Body of pancreas (tissue), 4 donors: ENCODE measurements at regions not wholly inside any gene's neighbourhood (a gene's known extent, or its start where the extent isn't known, plus 50 kb on each side); places are given as distances from the start of the nearest gene placed in this dataset.

Source experiments
- POLR2A ChIP-seq, 3 donors: fragments of 450-650 bp; IDR thresholded peaks; one replicate each; pipeline ENCODE4 v1.6.1; 2016; ENCODE audit warnings: antibody characterized with exemption in 3 of 3, mild to moderate bottlenecking in 2 of 3
- TF ChIP-seq, protein P1 (sequence below), 7 experiments: fragments of 450-650 bp in 4 of 7; fragments of 200-600 bp in 3 of 7; sonication (generic) in 3 of 7; IDR thresholded peaks; one replicate each; pipeline ENCODE4 v1.5.1; 2016 to 2019; ENCODE audit warnings: antibody characterized with exemption in 7 of 7

DNA sequence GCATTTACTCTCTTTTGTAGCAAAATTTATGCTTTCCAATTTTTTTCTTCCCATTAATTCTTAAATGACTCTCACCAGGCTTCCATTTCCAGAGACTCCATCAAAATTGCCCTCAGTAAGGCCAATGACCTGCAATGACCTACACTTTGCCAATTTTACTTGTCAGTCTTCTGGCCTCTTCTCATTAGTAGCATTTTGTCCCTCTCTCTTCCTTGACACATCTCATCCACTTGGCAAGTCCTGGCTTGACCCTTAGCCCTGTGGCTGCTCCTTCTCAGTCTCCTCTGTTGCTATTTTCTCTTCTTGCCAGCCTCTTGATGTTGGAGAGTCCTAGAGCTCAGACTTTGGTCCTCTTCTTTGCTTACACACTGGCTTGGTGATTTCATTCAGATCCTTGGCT, 166.1 kb upstream of the MTPN start:
- TF ChIP-seq, protein P1, sequence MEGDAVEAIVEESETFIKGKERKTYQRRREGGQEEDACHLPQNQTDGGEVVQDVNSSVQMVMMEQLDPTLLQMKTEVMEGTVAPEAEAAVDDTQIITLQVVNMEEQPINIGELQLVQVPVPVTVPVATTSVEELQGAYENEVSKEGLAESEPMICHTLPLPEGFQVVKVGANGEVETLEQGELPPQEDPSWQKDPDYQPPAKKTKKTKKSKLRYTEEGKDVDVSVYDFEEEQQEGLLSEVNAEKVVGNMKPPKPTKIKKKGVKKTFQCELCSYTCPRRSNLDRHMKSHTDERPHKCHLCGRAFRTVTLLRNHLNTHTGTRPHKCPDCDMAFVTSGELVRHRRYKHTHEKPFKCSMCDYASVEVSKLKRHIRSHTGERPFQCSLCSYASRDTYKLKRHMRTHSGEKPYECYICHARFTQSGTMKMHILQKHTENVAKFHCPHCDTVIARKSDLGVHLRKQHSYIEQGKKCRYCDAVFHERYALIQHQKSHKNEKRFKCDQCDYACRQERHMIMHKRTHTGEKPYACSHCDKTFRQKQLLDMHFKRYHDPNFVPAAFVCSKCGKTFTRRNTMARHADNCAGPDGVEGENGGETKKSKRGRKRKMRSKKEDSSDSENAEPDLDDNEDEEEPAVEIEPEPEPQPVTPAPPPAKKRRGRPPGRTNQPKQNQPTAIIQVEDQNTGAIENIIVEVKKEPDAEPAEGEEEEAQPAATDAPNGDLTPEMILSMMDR (IDR thresholded peaks at IDR 0.05) = no peak
- TF ChIP-seq POLR2A (IDR thresholded peaks at IDR 0.05) = no peak
